GM15510 (cell line): ENCODE measurements at regions not wholly inside any gene's neighbourhood (a gene's known extent, or its start where the extent isn't known, plus 50 kb on each side); places are given as distances from the start of the nearest gene placed in this dataset.

Experiments
- POLR2A ChIP-seq: IDR thresholded peaks from 3 replicates; pipeline ENCODE4 v1.6.1; 2011; ENCODE audit warnings: borderline replicate concordance; ENCODE audit not compliant: insufficient read length; ENCODE audit errors: extremely low read depth

- TF ChIP-seq POLR2A, result no peak
Observed at GRCh38 chr10:62512732-62513475, 138.7 kb downstream of the ZNF365 start.

DNA sequence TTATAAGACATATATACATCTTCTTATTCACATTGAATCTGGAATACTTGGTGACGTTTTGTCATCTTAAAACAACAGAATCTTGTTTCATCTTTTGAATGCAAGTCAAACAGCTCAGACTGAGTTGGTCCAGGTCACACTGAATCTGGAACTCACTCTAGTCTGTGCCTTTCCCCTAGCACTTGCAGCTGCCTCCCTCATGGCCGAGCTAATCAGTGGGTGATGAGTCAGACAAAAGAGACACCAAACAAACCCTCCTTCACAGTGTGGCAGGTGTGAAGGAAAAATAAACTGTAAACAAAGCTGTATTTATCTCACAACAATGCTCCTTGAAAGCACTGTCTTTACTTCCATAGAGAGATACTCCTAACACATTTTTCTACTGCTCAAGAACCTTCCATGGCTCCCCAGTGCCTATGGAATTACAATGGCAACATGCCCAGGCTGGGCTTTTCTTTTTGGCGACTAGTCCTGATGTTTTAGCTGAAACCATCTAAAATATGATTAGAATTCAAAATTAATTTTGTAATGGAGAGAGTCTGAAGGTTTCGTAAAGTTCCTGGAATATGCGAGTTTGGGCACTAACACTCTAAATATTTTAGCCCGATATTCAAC lies 140.0 kb downstream of the ZNF365 start:
- TF ChIP-seq POLR2A, result no peak

GRCh38 chr10:62517252-62517651 lies 143.1 kb downstream of the ZNF365 start:
- no peak for TF ChIP-seq POLR2A

- TF ChIP-seq POLR2A, result no peak
Observed at GRCh38 chr10:62527019-62527827, 153.1 kb downstream of the ZNF365 start.

GRCh38 chr10:62528441-62528840 lies 154.3 kb downstream of the ZNF365 start:
- no peak for TF ChIP-seq POLR2A

- TF ChIP-seq POLR2A, result no peak
Observed at GRCh38 chr10:62529396-62529795, 155.2 kb downstream of the ZNF365 start.

- no peak for TF ChIP-seq POLR2A
Observed at GRCh38 chr10:62534031-62534430, 159.9 kb downstream of the ZNF365 start.

DNA sequence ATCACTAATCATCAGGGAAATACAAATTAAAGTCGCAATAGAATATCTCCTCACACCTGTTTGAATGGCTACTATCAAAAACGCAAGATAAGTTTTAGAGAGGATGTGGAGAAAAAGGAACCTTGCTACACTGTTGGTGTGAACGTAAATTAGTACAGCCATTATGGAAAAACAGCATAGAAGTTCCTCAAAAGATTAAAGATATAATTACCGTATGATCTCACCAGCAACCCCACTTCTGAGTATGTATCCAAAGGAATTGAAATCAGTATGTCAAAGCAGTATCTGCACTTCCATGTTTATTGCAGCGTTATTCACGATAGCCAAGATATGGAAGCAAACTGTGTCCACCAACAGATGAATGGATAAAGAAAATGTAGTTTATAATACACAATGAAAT lies 164.4 kb downstream of the ZNF365 start:
- TF ChIP-seq POLR2A, result no peak

DNA sequence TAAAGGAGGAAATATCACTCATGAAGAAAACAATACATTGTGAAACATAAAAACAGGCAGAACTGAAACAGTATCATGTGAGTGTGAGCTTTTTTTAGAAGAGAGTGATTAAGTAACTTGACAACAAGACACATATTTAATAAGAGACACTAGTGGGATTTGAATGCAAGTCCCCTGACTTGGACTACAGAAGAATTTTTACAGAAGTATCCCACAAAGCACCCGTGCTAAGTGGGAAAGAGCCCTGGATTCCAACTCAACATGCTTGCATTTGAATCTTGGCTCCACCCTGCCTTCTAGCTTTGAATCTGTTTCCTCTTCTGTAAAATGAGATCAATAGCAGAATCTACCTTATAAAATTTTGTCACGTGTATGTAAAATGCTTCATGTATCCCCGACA lies 166.2 kb downstream of the ZNF365 start:
- TF ChIP-seq POLR2A, result no peak

DNA sequence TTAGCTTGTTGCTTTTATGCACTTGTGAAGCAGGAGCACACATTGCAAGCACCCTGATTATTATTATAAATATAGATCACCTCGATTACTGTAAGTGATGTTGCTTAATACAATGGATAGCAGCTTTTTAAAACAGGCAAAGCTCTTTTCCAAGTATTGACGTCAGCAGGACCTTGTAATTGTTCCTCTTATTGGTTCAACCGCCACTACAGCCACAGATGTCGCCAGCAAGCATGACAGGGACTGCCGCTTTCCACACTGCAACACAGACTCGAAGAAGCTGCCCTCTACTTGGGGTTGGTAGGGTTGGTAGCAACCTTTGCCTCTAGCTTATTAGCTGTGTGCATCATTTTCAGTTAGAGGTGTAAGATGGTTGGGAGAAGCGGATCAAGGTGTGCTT lies 167.6 kb downstream of the ZNF365 start:
- no peak for TF ChIP-seq POLR2A

DNA sequence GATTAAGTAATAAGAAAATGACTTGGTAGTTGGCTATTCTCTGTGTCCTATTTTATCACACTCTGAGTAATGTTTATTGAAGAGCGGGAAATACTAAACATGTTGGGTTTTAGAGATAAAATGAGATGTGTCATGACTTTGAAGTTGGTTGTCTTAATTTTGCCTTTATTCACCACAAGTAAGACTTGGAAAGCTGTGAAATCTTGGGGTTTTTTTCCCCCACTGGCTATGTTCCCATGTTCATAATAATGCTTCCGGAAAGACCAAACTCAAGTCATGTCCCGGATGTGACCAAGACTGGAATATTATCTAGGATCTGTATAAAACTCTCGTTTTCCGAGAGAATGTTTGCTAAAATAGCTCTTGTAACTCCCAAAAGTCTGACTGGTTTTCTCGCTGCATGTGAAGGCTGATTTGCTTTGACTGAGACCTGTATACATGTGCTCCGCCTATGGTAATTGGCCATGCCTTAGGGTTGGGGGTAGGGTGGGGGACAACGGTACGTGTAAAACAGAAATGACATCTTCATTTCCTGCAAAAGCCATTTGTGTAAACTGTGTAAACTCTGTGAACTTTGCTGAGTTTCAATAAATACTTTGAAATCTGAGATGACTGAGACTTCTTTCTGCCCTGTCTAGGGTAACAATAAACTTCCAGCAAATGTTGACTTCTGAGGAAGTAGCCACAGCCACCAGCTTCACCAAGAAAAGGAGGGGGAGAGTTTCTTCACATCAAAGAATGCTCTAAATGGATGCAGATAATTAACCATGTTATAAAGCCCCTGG lies 169.6 kb downstream of the ZNF365 start:
- no peak for TF ChIP-seq POLR2A

GRCh38 chr10:62545160-62546066 lies 171.2 kb downstream of the ZNF365 start:
- no peak for TF ChIP-seq POLR2A

DNA sequence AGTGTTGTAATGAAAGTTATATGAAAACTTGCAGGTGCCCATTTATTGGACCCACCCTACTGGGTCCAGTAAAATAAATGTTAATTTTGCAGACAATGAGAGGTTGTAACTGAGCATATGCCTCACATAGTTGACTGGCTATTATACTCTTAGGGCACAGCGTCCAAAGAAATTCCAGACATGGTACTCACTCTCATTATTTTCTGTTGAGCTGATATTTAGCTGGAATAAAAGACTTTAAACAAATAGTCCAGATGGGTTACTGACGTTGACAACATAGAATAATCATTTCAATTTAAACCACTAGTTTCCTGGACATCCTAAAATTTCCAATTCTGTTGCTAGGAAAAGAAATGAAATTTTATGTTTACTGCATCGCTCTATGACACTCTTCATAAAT lies 174.5 kb downstream of the ZNF365 start:
- TF ChIP-seq POLR2A, result no peak

GRCh38 chr10:62550173-62550572 lies 176.0 kb downstream of the ZNF365 start:
- no peak for TF ChIP-seq POLR2A
